ENCODE measurements at regions not wholly inside any gene's neighbourhood (a gene's known extent, or its start where the extent isn't known, plus 50 kb on each side); places are given as distances from the start of the nearest gene placed in this dataset.
"Not testable (repeated sequence)": the region's sequence is repeated elsewhere in the genome, so short reads cannot be mapped to it uniquely, and the experiment has no call there.

GRCh38 chr11:115659061-115659963 lies 155.1 kb upstream of the CADM1 start:
- peak; percentile 45 for DNase-seq (ENCODE audit: low spot score)

- DNase-seq (ENCODE audit: low spot score): peak; percentile 27
Measured at GRCh38 chr11:115657586-115657985, 153.4 kb upstream of the CADM1 start.

GRCh38 chr11:115656669-115657068 lies 152.5 kb upstream of the CADM1 start:
- DNase-seq (ENCODE audit: low spot score): no peak

- no peak for DNase-seq (ENCODE audit: low spot score)
Measured at GRCh38 chr11:115656041-115656440, 151.8 kb upstream of the CADM1 start.

GRCh38 chr11:115654792-115655191 lies 150.6 kb upstream of the CADM1 start:
- DNase-seq (ENCODE audit: low spot score): no peak

GRCh38 chr11:115653926-115654325 lies 149.7 kb upstream of the CADM1 start:
- DNase-seq (ENCODE audit: low spot score): no peak

GRCh38 chr11:115653076-115653475 lies 148.9 kb upstream of the CADM1 start:
- no peak for DNase-seq (ENCODE audit: low spot score)

- DNase-seq (ENCODE audit: low spot score): no peak
Measured at GRCh38 chr11:115652496-115652895, 148.3 kb upstream of the CADM1 start.

GRCh38 chr11:115652094-115652493 lies 147.9 kb upstream of the CADM1 start:
- no peak for DNase-seq (ENCODE audit: low spot score)

GRCh38 chr11:115649461-115649860 lies 145.2 kb upstream of the CADM1 start:
- DNase-seq (ENCODE audit: low spot score): no peak

- no peak for DNase-seq (ENCODE audit: low spot score)
Measured at GRCh38 chr11:115645631-115646317, 141.6 kb upstream of the CADM1 start.

- no peak for DNase-seq (ENCODE audit: low spot score)
Measured at GRCh38 chr11:115644856-115645255, 140.6 kb upstream of the CADM1 start.

GRCh38 chr11:115643549-115644270 lies 139.5 kb upstream of the CADM1 start:
- DNase-seq (ENCODE audit: low spot score): no peak

GRCh38 chr11:115642660-115643059 lies 138.4 kb upstream of the CADM1 start:
- DNase-seq (ENCODE audit: low spot score): no peak

GRCh38 chr11:115637599-115638241 lies 133.5 kb upstream of the CADM1 start:
- no peak for DNase-seq (ENCODE audit: low spot score)

- no peak for DNase-seq (ENCODE audit: low spot score)
Measured at GRCh38 chr11:115636753-115637527, 132.7 kb upstream of the CADM1 start.

GRCh38 chr11:115633977-115634376 lies 129.8 kb upstream of the CADM1 start:
- not testable (repeated sequence) for DNase-seq (ENCODE audit: low spot score)

- DNase-seq (ENCODE audit: low spot score): no peak
Measured at GRCh38 chr11:115632061-115632460, 127.8 kb upstream of the CADM1 start.

GRCh38 chr11:115631609-115632008 lies 127.4 kb upstream of the CADM1 start:
- no peak for DNase-seq (ENCODE audit: low spot score)

GRCh38 chr11:115630214-115630613 lies 126.0 kb upstream of the CADM1 start:
- DNase-seq (ENCODE audit: low spot score): no peak

- DNase-seq (ENCODE audit: low spot score): no peak
Measured at GRCh38 chr11:115629456-115630015, 125.3 kb upstream of the CADM1 start.
